HG02571 (cell line): ENCODE measurements at regions not wholly inside any gene's neighbourhood (a gene's known extent, or its start where the extent isn't known, plus 50 kb on each side); places are given as distances from the start of the nearest gene placed in this dataset.

ENCODE experiments used
- ATAC-seq: cut with Tn5 transposase; IDR thresholded peaks from one replicate; pipeline ENCODE4 v1.9.1; 2021; ENCODE audit warnings: mild to moderate bottlenecking, moderate library complexity; ENCODE audit not compliant: unreplicated experiment

- no peak for ATAC-seq
These were observed 261.4 kb upstream of the CFAP20DC start for GRCh38 chr3:59311231-59311630.

GRCh38 chr3:59310736-59311135 lies 260.9 kb upstream of the CFAP20DC start:
- no peak for ATAC-seq

GRCh38 chr3:59308684-59309083 lies 258.9 kb upstream of the CFAP20DC start:
- no peak for ATAC-seq

GRCh38 chr3:59308001-59308400 lies 258.2 kb upstream of the CFAP20DC start:
- no peak for ATAC-seq

GRCh38 chr3:59306436-59306835 lies 256.6 kb upstream of the CFAP20DC start:
- no peak for ATAC-seq

GRCh38 chr3:59304296-59304695 lies 254.5 kb upstream of the CFAP20DC start:
- no peak for ATAC-seq

- no peak for ATAC-seq
These were observed 253.6 kb upstream of the CFAP20DC start for GRCh38 chr3:59303452-59303851.

GRCh38 chr3:59302442-59302841 lies 252.6 kb upstream of the CFAP20DC start:
- no peak for ATAC-seq

GRCh38 chr3:59300733-59301132 lies 250.9 kb upstream of the CFAP20DC start:
- no peak for ATAC-seq

GRCh38 chr3:59299561-59299960 lies 249.7 kb upstream of the CFAP20DC start:
- no peak for ATAC-seq

GRCh38 chr3:59290358-59290757 lies 240.5 kb upstream of the CFAP20DC start:
- ATAC-seq: no peak

- no peak for ATAC-seq
These were observed 240.0 kb upstream of the CFAP20DC start for GRCh38 chr3:59289831-59290230.

GRCh38 chr3:59288951-59289350 lies 239.1 kb upstream of the CFAP20DC start:
- ATAC-seq: no peak

- ATAC-seq: no peak
These were observed 237.1 kb upstream of the CFAP20DC start for GRCh38 chr3:59286791-59287531.

- no peak for ATAC-seq
These were observed 235.7 kb upstream of the CFAP20DC start for GRCh38 chr3:59285560-59285959.

GRCh38 chr3:59284926-59285325 lies 235.1 kb upstream of the CFAP20DC start:
- no peak for ATAC-seq

GRCh38 chr3:59280113-59280512 lies 230.3 kb upstream of the CFAP20DC start:
- ATAC-seq: no peak

- no peak for ATAC-seq
These were observed 228.0 kb upstream of the CFAP20DC start for GRCh38 chr3:59277816-59278215.

- ATAC-seq: no peak
These were observed 227.4 kb upstream of the CFAP20DC start for GRCh38 chr3:59277201-59277600.

- no peak for ATAC-seq
These were observed 224.2 kb upstream of the CFAP20DC start for GRCh38 chr3:59273976-59274375.

- ATAC-seq: no peak
These were observed 222.1 kb upstream of the CFAP20DC start for GRCh38 chr3:59271971-59272370.

- no peak for ATAC-seq
These were observed 221.1 kb upstream of the CFAP20DC start for GRCh38 chr3:59270921-59271320.

GRCh38 chr3:59270209-59270608 lies 220.4 kb upstream of the CFAP20DC start:
- ATAC-seq: no peak
